MG63 (cell line): ENCODE measurements at regions not wholly inside any gene's neighbourhood (a gene's known extent, or its start where the extent isn't known, plus 50 kb on each side); places are given as distances from the start of the nearest gene placed in this dataset.
"Not testable (repeated sequence)": the region's sequence is repeated elsewhere in the genome, so short reads cannot be mapped to it uniquely, and the experiment has no call there.

Experiments
- DNase-seq: peaks from one replicate; pipeline ENCODE4 v3.0.0-alpha.2; 2020
- H3K27me3 ChIP-seq: fragments of 250-450 bp; sonication (Bioruptor Pico); 2 replicates; pipeline ENCODE4 v1.5.1; 2020; ENCODE audit warnings: mild to moderate bottlenecking, moderate library complexity
- H3K36me3 ChIP-seq: fragments of 250-450 bp; sonication (Bioruptor Pico); 2 replicates; pipeline ENCODE4 v1.5.1; 2020; ENCODE audit warnings: mild to moderate bottlenecking, moderate library complexity
- H3K4me3 ChIP-seq: fragments of 250-450 bp; sonication (Bioruptor Pico); 2 replicates; pipeline ENCODE4 v1.5.1; 2020; ENCODE audit warnings: mild to moderate bottlenecking, moderate library complexity
- H3K9me3 ChIP-seq: fragments of 250-450 bp; sonication (Bioruptor Pico); 2 replicates; pipeline ENCODE4 v1.5.1; 2020; ENCODE audit warnings: mild to moderate bottlenecking, moderate library complexity

DNA sequence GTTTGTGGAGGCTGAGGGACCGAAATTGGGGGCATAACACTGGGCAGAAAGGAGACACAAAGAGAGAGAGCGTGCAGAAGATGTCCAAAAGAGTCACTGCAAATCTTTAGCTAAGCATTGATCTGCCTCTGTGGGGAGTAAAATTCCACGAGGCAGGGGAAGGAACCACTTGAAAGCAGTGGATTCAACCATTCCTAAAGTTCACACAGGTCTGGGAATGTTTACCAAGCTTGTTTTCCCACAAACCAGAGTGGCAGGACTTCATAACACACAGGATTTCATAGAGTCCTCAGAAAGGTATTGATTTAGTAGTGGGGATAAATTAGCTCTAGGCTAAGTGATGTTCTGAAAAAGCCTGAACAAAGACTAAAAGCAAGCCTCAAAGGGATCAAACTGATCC, 66.1 kb upstream of the RPL38 start:
- no peak overlapping the region for H3K4me3 ChIP-seq
- H3K36me3 ChIP-seq: no peaks in the 10 kb centered on the region
- peaks cover 7% of the 10 kb centered on the region; the same call in 1 of the 2 replicates for H3K27me3 ChIP-seq
- peaks cover 7% of the 10 kb centered on the region; the same call in 1 of the 2 replicates for H3K9me3 ChIP-seq
- DNase-seq: no peak

DNA sequence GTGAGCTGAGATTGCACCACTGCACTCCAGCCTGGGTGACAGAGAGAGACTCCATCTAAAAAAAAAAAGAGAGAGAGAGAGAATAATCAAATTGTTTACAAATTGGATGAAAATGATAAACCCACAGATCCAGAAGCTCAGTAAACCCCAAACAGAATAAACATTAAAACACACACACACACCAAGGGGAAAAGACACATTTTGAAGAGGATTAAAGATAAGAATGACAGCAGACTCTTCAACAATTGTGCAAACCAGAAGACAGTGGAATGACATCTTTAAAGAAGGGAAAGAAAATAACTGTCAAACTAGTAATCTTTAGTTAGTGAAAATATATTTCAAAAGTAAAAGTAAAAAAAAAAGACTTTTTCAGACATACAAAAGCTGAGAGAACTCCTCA, 64.4 kb upstream of the RPL38 start:
- H3K4me3 ChIP-seq: no peak overlapping the region
- peaks cover 16% of the 10 kb centered on the region for H3K9me3 ChIP-seq
- peaks cover 7% of the 10 kb centered on the region; the same call in 1 of the 2 replicates for H3K27me3 ChIP-seq
- no peak for DNase-seq
- H3K36me3 ChIP-seq: no peaks in the 10 kb centered on the region

DNA sequence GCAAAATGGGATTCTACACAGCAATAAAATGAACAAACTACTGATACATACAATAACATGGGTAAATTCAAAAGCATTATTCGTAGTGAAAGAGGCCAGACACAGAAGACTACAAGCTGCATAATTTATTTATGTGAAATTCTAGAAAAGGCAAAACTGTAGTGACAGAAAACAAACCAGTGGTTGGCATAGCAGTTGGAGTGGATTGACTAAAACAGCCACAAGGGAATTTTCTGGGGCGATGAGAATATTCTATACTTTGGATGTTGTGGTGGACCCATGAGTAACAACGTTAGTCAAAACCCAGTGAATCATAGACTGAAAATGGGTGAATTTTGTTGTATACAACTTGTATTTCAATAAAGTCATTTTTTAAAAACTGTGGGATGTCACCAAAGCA, 63.2 kb upstream of the RPL38 start:
- Histone ChIP-seq H3K9me3 (peaks cover 16% of the 10 kb centered on the region), H3K27me3 (peaks cover 7% of the 10 kb centered on the region; the same call in 1 of the 2 replicates), H3K4me3 (no peak overlapping the region), H3K36me3 (no peaks in the 10 kb centered on the region)
- DNase-seq: no peak

- no peak for DNase-seq
- peaks cover 16% of the 10 kb centered on the region for H3K9me3 ChIP-seq
- no peak overlapping the region for H3K4me3 ChIP-seq
- peaks cover 8% of the 10 kb centered on the region; the same call in 1 of the 2 replicates for H3K27me3 ChIP-seq
- no peaks in the 10 kb centered on the region for H3K36me3 ChIP-seq
Measured at GRCh38 chr17:74141612-74142011, 61.9 kb upstream of the RPL38 start.

- not testable (repeated sequence) for DNase-seq, H3K36me3 ChIP-seq, H3K4me3 ChIP-seq, H3K27me3 ChIP-seq
- peaks cover 16% of the 10 kb centered on the region for H3K9me3 ChIP-seq
Measured at GRCh38 chr17:74143318-74143717, 60.2 kb upstream of the RPL38 start.

DNA sequence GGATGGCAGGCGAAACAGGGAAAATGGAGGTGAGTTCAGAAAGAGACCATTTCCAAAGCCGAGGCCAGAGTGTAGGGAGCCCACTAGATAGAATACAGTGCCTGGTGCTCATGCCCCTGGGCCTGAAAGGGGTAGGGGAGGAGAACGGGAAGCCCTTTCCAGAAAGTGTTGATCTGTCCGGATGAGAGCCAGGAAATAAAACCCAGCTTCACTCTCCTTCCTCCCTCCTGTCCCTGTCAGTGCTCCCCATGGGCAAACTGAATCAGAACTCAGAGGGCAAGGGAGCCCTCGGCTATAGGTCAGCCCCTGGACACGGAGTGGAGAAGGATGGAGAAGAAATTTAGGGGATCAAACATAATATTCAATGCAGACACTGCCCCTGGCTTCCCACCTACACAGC, 57.7 kb upstream of the RPL38 start:
- Histone ChIP-seq H3K27me3 (0 out of 2 replicates have a peak, but pooled peaks cover 2% of the 10 kb centered on the region), H3K4me3 (no peak overlapping the region), H3K9me3 (peaks cover 16% of the 10 kb centered on the region), H3K36me3 (no peaks in the 10 kb centered on the region)
- DNase-seq: no peak

- Histone ChIP-seq H3K4me3 (no peak overlapping the region), H3K36me3 (no peaks in the 10 kb centered on the region), H3K27me3 (0 out of 2 replicates have a peak, but pooled peaks cover 2% of the 10 kb centered on the region), H3K9me3 (peaks cover 16% of the 10 kb centered on the region)
- DNase-seq: no peak
Measured at GRCh38 chr17:74146196-74146595, 57.3 kb upstream of the RPL38 start.

DNA sequence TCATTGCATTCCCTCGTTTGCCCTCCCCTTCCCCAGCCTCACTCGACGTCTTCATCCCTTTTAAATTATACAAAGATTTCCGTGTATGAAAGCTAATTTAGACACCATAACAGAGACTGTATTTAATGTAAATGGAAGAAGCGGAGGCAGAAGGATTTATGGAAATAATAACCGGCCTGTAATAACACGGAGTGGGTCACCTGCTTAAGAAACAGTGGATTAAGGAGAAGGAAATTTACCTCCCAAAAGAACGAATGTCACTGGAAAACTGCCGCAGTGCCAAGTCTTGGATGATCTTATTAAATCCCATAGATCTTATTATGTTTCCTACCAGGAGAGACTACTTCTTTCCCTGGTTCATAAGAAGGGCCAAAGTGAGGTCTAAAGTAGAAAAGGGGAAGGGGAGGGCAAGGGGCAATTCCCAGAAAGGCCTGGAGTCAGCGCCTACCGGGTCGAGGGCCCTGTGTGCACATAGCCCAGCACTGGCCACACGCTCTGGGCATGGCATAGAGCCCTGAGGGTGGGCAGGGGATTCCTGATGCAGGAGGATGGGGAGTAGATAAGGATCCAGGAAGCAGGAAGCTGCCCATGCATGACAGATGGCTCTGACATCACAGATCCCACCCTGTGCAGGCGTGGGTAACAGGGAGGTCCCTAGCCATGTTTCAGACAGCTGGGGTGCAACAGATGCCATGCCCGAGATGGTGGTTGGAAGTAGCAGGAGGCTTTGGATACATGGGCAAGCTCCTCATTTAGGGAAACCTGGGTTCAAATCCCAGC, 56.2 kb upstream of the RPL38 start:
- no peak overlapping the region for H3K4me3 ChIP-seq
- H3K36me3 ChIP-seq: no peaks in the 10 kb centered on the region

DNA sequence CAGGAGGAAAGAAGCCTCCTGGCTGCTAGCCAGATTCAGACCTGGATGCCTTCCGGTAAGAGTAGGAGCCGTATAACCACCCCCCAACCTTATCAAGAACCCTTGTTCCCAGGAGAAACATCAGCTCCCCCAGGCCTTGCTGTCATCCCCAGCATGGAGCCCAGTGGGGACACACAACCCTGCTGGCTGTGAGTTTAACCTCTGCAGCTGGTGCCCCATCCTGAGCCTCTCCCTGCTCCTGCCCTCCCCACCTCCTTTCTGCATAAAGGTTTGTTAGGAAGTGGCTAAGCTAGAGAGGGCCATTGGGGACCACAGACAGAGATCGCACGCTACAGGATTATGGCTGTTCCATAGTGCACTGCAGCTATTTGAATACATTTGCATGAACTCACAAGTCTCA, 55.5 kb upstream of the RPL38 start:
- DNase-seq: no peak
- Histone ChIP-seq H3K4me3 (no peak overlapping the region), H3K27me3 (0 out of 2 replicates have a peak, but pooled peaks cover 2% of the 10 kb centered on the region), H3K9me3 (peaks cover 3% of the 10 kb centered on the region), H3K36me3 (no peaks in the 10 kb centered on the region)

More for the DNA sequence above, 56.2 kb upstream of the RPL38 start:
- 0 out of 2 replicates have a peak, but pooled peaks cover 2% of the 10 kb centered on the region for H3K27me3 ChIP-seq
- DNase-seq: no peak
- peaks cover 10% of the 10 kb centered on the region for H3K9me3 ChIP-seq

DNA sequence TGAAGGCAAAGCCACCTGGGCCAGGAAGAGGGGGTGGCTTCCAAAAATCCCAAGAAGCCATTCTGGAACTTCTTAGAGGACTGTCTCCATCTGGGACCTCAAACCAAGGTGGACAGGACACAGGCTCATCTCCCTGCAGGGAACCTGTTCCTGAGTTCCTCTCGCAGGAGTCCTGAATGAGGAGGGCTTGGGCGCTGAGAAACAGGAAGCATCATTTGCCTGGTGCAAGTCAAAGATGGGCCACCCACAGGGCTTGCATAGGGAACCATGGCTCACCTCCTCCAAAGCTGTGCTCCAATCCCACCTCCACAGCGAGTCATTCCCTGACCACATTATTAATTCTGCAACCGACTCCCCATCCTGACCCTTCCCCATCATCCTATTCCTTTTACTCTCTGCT, 55.0 kb upstream of the RPL38 start:
- H3K9me3 ChIP-seq: no peaks in the 10 kb centered on the region
- no peak overlapping the region for H3K4me3 ChIP-seq
- no peaks in the 10 kb centered on the region for H3K36me3 ChIP-seq
- 0 out of 2 replicates have a peak, but pooled peaks cover 2% of the 10 kb centered on the region for H3K27me3 ChIP-seq
- DNase-seq: no peak

- Histone ChIP-seq H3K27me3 (0 out of 2 replicates have a peak, but pooled peaks cover 2% of the 10 kb centered on the region), H3K9me3 (no peaks in the 10 kb centered on the region), H3K4me3 (no peak overlapping the region), H3K36me3 (no peaks in the 10 kb centered on the region)
- DNase-seq: no peak
Measured at GRCh38 chr17:74148901-74149596, 54.4 kb upstream of the RPL38 start.

DNA sequence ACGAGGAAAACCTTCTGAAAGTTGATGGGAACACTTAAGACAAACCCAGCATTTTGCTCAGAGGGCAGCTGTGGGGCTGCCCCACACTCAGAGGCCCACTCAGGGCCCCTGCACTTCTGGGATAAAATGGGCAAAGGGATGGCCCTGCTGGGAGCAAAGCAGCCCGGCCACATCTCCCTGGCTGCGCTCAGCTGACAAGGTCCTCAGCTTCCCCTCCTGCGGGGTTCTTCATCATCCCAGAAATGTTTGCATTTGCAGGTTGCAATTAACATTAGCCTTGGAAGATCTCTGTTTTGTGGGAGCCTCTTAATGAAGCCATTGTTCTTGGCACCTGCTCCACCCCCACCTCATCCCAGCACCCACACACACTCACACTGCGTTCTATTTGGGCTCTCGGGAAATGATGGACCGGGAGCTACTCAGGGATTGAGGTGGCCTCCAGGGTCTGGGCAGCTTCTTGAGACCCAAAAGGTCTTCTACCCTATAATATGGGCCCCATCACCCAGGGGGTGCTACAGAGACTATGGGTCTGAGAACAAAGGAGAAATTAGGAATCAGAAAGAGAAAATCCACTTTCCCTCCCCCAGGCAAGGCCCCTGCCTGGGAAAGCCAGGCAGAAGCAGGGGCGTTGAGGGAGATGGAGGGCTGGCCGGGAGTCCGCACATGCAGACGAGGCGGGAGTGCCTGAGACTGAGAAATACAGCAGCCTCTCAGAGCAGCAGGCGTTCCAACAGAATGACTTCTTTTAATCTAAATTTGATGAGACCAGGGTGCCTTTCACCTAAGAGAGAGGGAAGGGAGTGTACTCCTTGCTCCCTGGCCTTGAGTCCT, 53.7 kb upstream of the RPL38 start:
- H3K36me3 ChIP-seq: no peaks in the 10 kb centered on the region
- no peak overlapping the region for H3K4me3 ChIP-seq
- DNase-seq: no peak

DNA sequence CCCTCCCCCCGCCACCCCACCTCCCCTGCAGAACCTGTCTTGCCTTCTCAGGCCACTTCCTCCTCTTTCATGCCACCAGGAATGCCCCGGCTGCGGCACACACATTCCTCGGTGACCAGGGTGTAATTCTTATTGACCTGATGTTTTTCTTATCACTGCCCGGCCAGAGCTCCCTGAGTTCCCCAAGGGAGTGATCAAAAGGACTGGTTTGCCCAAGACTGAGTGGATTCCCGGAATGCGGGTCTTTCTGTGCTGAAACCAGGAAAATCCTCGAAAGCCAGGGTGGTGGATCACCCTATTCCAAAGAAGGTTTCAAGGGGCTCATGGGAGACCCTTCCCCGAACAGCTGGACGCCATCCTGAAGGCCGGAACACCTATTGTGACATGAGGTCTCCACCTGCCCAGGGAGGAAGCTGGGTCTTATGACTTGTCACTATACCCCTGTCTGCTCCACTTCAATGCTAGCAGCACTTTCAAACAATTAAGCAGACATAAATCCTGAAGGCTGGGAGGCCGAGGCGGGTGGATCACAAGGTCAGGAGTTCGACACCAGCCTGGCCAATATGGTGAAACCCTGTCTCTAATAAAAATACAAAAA, 53.0 kb upstream of the RPL38 start:
- no peaks in the 10 kb centered on the region for H3K36me3 ChIP-seq
- H3K9me3 ChIP-seq: no peaks in the 10 kb centered on the region
- no peak overlapping the region for H3K4me3 ChIP-seq
- H3K27me3 ChIP-seq: 0 out of 2 replicates have a peak, but pooled peaks cover 2% of the 10 kb centered on the region
- DNase-seq: no peak

More for the DNA sequence above, 53.7 kb upstream of the RPL38 start:
- Histone ChIP-seq H3K9me3 (no peaks in the 10 kb centered on the region), H3K27me3 (0 out of 2 replicates have a peak, but pooled peaks cover 2% of the 10 kb centered on the region)

DNA sequence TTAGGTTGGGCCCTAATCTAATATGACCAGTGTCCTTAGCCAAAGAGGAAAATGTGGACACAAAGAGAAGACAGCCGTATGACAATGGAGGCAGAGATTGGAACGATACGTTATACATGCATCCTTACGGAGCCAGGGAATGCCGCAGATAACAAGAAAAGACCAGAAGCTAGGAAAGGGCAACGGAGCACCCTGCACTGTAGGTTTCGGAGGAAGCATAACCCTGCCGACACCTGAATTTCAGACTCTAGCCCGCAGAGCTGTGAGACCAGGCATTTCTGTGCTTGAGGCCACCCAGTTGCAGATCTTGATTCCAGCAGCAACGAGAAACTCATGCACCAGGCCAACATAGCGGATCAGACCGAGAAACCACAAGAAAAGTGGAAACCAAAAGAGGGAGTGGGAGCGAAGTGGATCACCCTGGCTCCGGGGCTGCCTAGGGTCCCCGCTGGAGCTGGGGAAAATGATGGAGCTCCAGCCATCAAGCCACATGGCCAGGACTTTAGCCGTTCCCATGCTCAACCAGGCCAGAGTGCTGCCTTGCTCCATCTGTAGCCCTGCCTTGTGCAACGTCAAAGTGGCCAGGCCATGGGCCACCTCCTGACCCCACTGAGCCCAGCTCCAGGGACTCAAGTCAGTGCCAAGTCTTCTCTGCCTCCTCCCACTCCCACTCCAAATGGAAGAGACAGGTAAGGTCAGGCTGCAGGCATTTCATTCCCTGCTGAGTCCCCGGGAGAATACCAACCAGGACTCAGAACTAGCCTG, 51.7 kb upstream of the RPL38 start:
- H3K27me3 ChIP-seq: 0 out of 2 replicates have a peak, but pooled peaks cover 2% of the 10 kb centered on the region
- no peak for DNase-seq

GRCh38 chr17:74152591-74153455, 50.7 kb upstream of the RPL38 start:
- DNase-seq: no peak
- Histone ChIP-seq H3K4me3 (no peak overlapping the region), H3K27me3 (0 out of 2 replicates have a peak, but pooled peaks cover 2% of the 10 kb centered on the region), H3K9me3 (0 out of 2 replicates have a peak, but pooled peaks cover 2% of the 10 kb centered on the region), H3K36me3 (no peaks in the 10 kb centered on the region)

More for the DNA sequence above, 51.7 kb upstream of the RPL38 start:
- Histone ChIP-seq H3K4me3 (no peak overlapping the region), H3K9me3 (0 out of 2 replicates have a peak, but pooled peaks cover 2% of the 10 kb centered on the region), H3K36me3 (no peaks in the 10 kb centered on the region)
